ENCODE measurements at regions not wholly inside any gene's neighbourhood (a gene's known extent, or its start where the extent isn't known, plus 50 kb on each side); places are given as distances from the start of the nearest gene placed in this dataset.

DNA sequence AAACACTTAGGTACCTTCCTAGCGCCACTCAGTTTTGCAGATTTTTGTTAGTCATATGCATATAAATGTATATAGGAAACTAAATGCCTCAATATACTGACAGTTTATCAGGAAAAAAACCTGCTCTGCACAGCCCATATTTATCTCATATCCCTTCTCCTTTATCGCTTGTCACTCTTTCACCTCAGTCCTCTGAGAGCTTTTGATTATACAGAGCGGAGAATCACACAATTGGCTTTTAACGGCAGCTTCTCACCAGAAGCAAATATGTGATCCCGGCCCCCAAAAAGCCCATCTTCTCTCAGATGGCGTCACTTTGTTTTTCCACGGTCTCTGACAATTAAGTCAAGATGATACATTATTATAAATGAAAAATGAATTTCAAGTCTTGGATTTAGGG, 362.6 kb downstream of the DNAH5 start:
- Mint-ChIP-seq H3K4me1 (no peaks in the 10 kb centered on the region), H3K9me3 (0 out of 3 replicates have a peak, but pooled peaks cover 3% of the 10 kb centered on the region), H3K27me3 (ENCODE audit: insufficient read depth, low read depth, poor library complexity) (no peaks in the 10 kb centered on the region), H3K27ac (no peak overlapping the region), H3K36me3 (ENCODE audit: low read depth) (no peaks in the 10 kb centered on the region; the same call in 2 of the 3 replicates), H3K4me3 (no peak overlapping the region)
- no peaks in the 10 kb centered on the region for H3K79me2 ChIP-seq (replicated peaks; ENCODE audit: insufficient read depth)
- no peaks in the 10 kb centered on the region for H4K20me1 ChIP-seq (replicated peaks; ENCODE audit: insufficient read depth)
- no peaks in the 10 kb centered on the region for H3K4me1 ChIP-seq (ENCODE audit: insufficient read depth)
- no peaks in the 10 kb centered on the region for H3F3A ChIP-seq (replicated peaks; ENCODE audit: low read depth)
- H3K27me3 ChIP-seq (ENCODE audit: insufficient read depth): no peaks in the 10 kb centered on the region
- no peaks in the 10 kb centered on the region for H3K36me3 ChIP-seq (ENCODE audit: insufficient read depth)
- H3K4me3 ChIP-seq: no peak overlapping the region
- no peak for DNase-seq (ENCODE audit: low spot score)
- H3K4me2 ChIP-seq: no peak overlapping the region
- no peak overlapping the region for H2AFZ ChIP-seq
- H3K27ac ChIP-seq (ENCODE audit: low read depth): no peak overlapping the region
- TF ChIP-seq NANOG (IDR thresholded peaks at IDR 0.05; ENCODE audit: borderline replicate concordance): no peak
- 0 out of 2 replicates have a peak, but pooled peaks cover 2% of the 10 kb centered on the region for H3K9me2 ChIP-seq (ENCODE audit: insufficient read depth)
- ATAC-seq: no peak

DNA sequence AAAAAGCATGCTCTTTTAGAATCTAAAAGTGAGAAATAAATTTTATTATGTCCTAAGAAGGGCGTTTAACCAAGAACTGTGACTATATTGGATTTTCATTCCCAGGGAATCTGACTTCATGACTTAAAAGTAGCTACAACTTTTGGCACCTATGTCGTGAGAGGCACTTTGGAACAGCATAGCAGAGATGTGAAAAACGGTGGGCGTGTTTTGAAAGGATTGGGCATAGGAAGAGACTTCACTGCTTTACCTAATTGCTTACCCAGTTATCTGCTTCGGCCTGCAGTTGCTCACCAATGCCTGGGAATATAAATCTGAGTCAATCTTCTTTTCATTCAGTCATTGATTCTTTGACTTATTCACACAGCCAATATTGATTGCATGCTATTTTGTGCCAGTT, 363.4 kb downstream of the DNAH5 start:
- H3K27ac Mint-ChIP-seq: no peak overlapping the region
- H3K4me3 Mint-ChIP-seq: no peak overlapping the region
- no peaks in the 10 kb centered on the region; the same call in 2 of the 3 replicates for H3K36me3 Mint-ChIP-seq (ENCODE audit: low read depth)
- TF ChIP-seq POLR2AphosphoS5 (IDR thresholded peaks at IDR 0.05; ENCODE audit: low read depth): no peak
- TF ChIP-seq EZH2phosphoT487 (IDR thresholded peaks at IDR 0.05; ENCODE audit: unreplicated experiment): no peak
- TF ChIP-seq ZNF114 (CRISPR knock-in tag; IDR thresholded peaks at IDR 0.05): no peak
- TF ChIP-seq, protein P1, sequence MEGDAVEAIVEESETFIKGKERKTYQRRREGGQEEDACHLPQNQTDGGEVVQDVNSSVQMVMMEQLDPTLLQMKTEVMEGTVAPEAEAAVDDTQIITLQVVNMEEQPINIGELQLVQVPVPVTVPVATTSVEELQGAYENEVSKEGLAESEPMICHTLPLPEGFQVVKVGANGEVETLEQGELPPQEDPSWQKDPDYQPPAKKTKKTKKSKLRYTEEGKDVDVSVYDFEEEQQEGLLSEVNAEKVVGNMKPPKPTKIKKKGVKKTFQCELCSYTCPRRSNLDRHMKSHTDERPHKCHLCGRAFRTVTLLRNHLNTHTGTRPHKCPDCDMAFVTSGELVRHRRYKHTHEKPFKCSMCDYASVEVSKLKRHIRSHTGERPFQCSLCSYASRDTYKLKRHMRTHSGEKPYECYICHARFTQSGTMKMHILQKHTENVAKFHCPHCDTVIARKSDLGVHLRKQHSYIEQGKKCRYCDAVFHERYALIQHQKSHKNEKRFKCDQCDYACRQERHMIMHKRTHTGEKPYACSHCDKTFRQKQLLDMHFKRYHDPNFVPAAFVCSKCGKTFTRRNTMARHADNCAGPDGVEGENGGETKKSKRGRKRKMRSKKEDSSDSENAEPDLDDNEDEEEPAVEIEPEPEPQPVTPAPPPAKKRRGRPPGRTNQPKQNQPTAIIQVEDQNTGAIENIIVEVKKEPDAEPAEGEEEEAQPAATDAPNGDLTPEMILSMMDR (conservative IDR thresholded peaks at IDR 0.05; ENCODE audit: low read depth in 2 of 2): no peak
- TF ChIP-seq JUNB (IDR thresholded peaks at IDR 0.05; ENCODE audit: unreplicated experiment): no peak
- no peak for TF ChIP-seq NANOG (IDR thresholded peaks at IDR 0.05; ENCODE audit: borderline replicate concordance)
- TF ChIP-seq REST (IDR thresholded peaks at IDR 0.05; ENCODE audit: unreplicated experiment): no peak
- TF ChIP-seq CREB1 (CRISPR knock-in tag; IDR thresholded peaks at IDR 0.05; ENCODE audit: low read depth): no peak
- TF ChIP-seq ETS1 (IDR thresholded peaks at IDR 0.05): no peak
- TF ChIP-seq STAT1 (IDR thresholded peaks at IDR 0.05; ENCODE audit: unreplicated experiment): no peak
- TF ChIP-seq EZH2 (IDR thresholded peaks at IDR 0.05; ENCODE audit: low read depth, unreplicated experiment): no peak

More for the DNA sequence above, 363.4 kb downstream of the DNAH5 start:
- 0 out of 2 replicates have a peak, but pooled peaks cover 2% of the 10 kb centered on the region for H3K9me2 ChIP-seq (ENCODE audit: insufficient read depth)
- H3K4me1 ChIP-seq (ENCODE audit: insufficient read depth): no peaks in the 10 kb centered on the region
- H3K9me3 Mint-ChIP-seq: 0 out of 3 replicates have a peak, but pooled peaks cover 3% of the 10 kb centered on the region
- no peak overlapping the region for H3K27ac ChIP-seq (ENCODE audit: low read depth)
- H3F3A ChIP-seq (replicated peaks; ENCODE audit: low read depth): no peaks in the 10 kb centered on the region
- no peaks in the 10 kb centered on the region for H3K36me3 ChIP-seq (ENCODE audit: insufficient read depth)
- no peaks in the 10 kb centered on the region for H3K27me3 Mint-ChIP-seq (ENCODE audit: insufficient read depth, low read depth, poor library complexity)
- no peaks in the 10 kb centered on the region for H3K79me2 ChIP-seq (replicated peaks; ENCODE audit: insufficient read depth)
- no peaks in the 10 kb centered on the region for H3K27me3 ChIP-seq (ENCODE audit: insufficient read depth)
- no peak overlapping the region for H3K4me2 ChIP-seq
- DNase-seq (ENCODE audit: low spot score): no peak
- no peak overlapping the region for H2AFZ ChIP-seq
- no peak for ATAC-seq
- H3K4me3 ChIP-seq: no peak overlapping the region
- H4K20me1 ChIP-seq (replicated peaks; ENCODE audit: insufficient read depth): no peaks in the 10 kb centered on the region
- H3K4me1 Mint-ChIP-seq: no peaks in the 10 kb centered on the region

Data from GM23338 (cell line).